ENCODE measurements at regions not wholly inside any gene's neighbourhood (a gene's known extent, or its start where the extent isn't known, plus 50 kb on each side); places are given as distances from the start of the nearest gene placed in this dataset.

GRCh38 chr3:72542781-72543180, 305.5 kb downstream of the SHQ1 start:
- TF ChIP-seq SPI1 (IDR thresholded peaks at IDR 0.05; ENCODE audit: low read depth, low read length) (no peak), PAX5 (IDR thresholded peaks at IDR 0.05; ENCODE audit: insufficient read depth, low read length, severe bottlenecking) (no peak), POLR2A (IDR thresholded peaks at IDR 0.05; ENCODE audit: low read depth, low read length) (no peak), TAF1 (IDR thresholded peaks at IDR 0.05; ENCODE audit: low read depth, low read length) (no peak)
- no peak for FAIRE-seq
- no peak for DNase-seq (ENCODE audit: insufficient read length, low spot score)

GRCh38 chr3:72539856-72540255, 308.4 kb downstream of the SHQ1 start:
- peak; percentile 55 for FAIRE-seq
- TF ChIP-seq POU2F2 (IDR thresholded peaks at IDR 0.05; ENCODE audit: low read depth, low read length), result no peak
- no peak for TF ChIP-seq PAX5 (IDR thresholded peaks at IDR 0.05; ENCODE audit: insufficient read depth, low read length, severe bottlenecking)
- TF ChIP-seq TAF1 (IDR thresholded peaks at IDR 0.05; ENCODE audit: low read depth, low read length), result no peak
- TF ChIP-seq POLR2A (IDR thresholded peaks at IDR 0.05; ENCODE audit: low read depth, low read length), result no peak
- TF ChIP-seq SPI1 (IDR thresholded peaks at IDR 0.05; ENCODE audit: low read depth, low read length), result no peak
- no peak for TF ChIP-seq POLR2AphosphoS5 (IDR thresholded peaks at IDR 0.05; ENCODE audit: low read depth, low read length)
- no peak for DNase-seq (ENCODE audit: insufficient read length, low spot score)

GRCh38 chr3:72538070-72538745, 310.0 kb downstream of the SHQ1 start:
- TF ChIP-seq SPI1 (IDR thresholded peaks at IDR 0.05; ENCODE audit: low read depth, low read length) (peak; percentile 69), POLR2AphosphoS5 (IDR thresholded peaks at IDR 0.05; ENCODE audit: low read depth, low read length) (no peak), TAF1 (IDR thresholded peaks at IDR 0.05; ENCODE audit: low read depth, low read length) (no peak), PAX5 (IDR thresholded peaks at IDR 0.05; ENCODE audit: insufficient read depth, low read length, severe bottlenecking) (no peak), POU2F2 (IDR thresholded peaks at IDR 0.05; ENCODE audit: low read depth, low read length) (peak; percentile 66; the same call in 1 of the 2 replicates), POLR2A (IDR thresholded peaks at IDR 0.05; ENCODE audit: low read depth, low read length) (no peak)
- DNase-seq (ENCODE audit: insufficient read length, low spot score) (no peak), FAIRE-seq (peak; percentile 91)

GRCh38 chr3:72537448-72537847, 310.8 kb downstream of the SHQ1 start:
- DNase-seq (ENCODE audit: insufficient read length, low spot score) (no peak), FAIRE-seq (peak; percentile 75)
- TF ChIP-seq POU2F2 (IDR thresholded peaks at IDR 0.05; ENCODE audit: low read depth, low read length) (peak; percentile 81), POLR2A (IDR thresholded peaks at IDR 0.05; ENCODE audit: low read depth, low read length) (no peak), TAF1 (IDR thresholded peaks at IDR 0.05; ENCODE audit: low read depth, low read length) (peak; percentile 51; the same call in 1 of the 2 replicates), POLR2AphosphoS5 (IDR thresholded peaks at IDR 0.05; ENCODE audit: low read depth, low read length) (no peak)

- TF ChIP-seq POLR2A (IDR thresholded peaks at IDR 0.05; ENCODE audit: low read depth, low read length) (no peak), PAX5 (IDR thresholded peaks at IDR 0.05; ENCODE audit: insufficient read depth, low read length, severe bottlenecking) (no peak), POU2F2 (IDR thresholded peaks at IDR 0.05; ENCODE audit: low read depth, low read length) (no peak), POLR2AphosphoS5 (IDR thresholded peaks at IDR 0.05; ENCODE audit: low read depth, low read length) (no peak)
- FAIRE-seq, result peak; percentile 60
- DNase-seq (ENCODE audit: insufficient read length, low spot score), result no peak
Observed at GRCh38 chr3:72536878-72537267, 311.4 kb downstream of the SHQ1 start.

- FAIRE-seq, result peak; percentile 62
- no peak for TF ChIP-seq SPI1 (IDR thresholded peaks at IDR 0.05; ENCODE audit: low read depth, low read length)
- no peak for TF ChIP-seq POU2F2 (IDR thresholded peaks at IDR 0.05; ENCODE audit: low read depth, low read length)
- TF ChIP-seq POLR2AphosphoS5 (IDR thresholded peaks at IDR 0.05; ENCODE audit: low read depth, low read length), result no peak
- TF ChIP-seq POLR2A (IDR thresholded peaks at IDR 0.05; ENCODE audit: low read depth, low read length), result no peak
- no peak for TF ChIP-seq TAF1 (IDR thresholded peaks at IDR 0.05; ENCODE audit: low read depth, low read length)
- no peak for TF ChIP-seq PAX5 (IDR thresholded peaks at IDR 0.05; ENCODE audit: insufficient read depth, low read length, severe bottlenecking)
- DNase-seq (ENCODE audit: insufficient read length, low spot score), result no peak
Observed at GRCh38 chr3:72536206-72536877, 311.9 kb downstream of the SHQ1 start.

GRCh38 chr3:72535772-72536171, 312.5 kb downstream of the SHQ1 start:
- FAIRE-seq (peak; percentile 74), DNase-seq (ENCODE audit: insufficient read length, low spot score) (no peak)
- peak; percentile 83 for TF ChIP-seq POU2F2 (IDR thresholded peaks at IDR 0.05; ENCODE audit: low read depth, low read length)
- TF ChIP-seq TAF1 (IDR thresholded peaks at IDR 0.05; ENCODE audit: low read depth, low read length), result no peak
- no peak for TF ChIP-seq SPI1 (IDR thresholded peaks at IDR 0.05; ENCODE audit: low read depth, low read length)
- no peak for TF ChIP-seq POLR2A (IDR thresholded peaks at IDR 0.05; ENCODE audit: low read depth, low read length)
- no peak for TF ChIP-seq PAX5 (IDR thresholded peaks at IDR 0.05; ENCODE audit: insufficient read depth, low read length, severe bottlenecking)
- 0 out of 2 replicates have a peak, but pooled peaks have one; percentile 30 for TF ChIP-seq POLR2AphosphoS5 (IDR thresholded peaks at IDR 0.05; ENCODE audit: low read depth, low read length)

GRCh38 chr3:72533591-72534473, 314.4 kb downstream of the SHQ1 start:
- TF ChIP-seq POLR2AphosphoS5 (IDR thresholded peaks at IDR 0.05; ENCODE audit: low read depth, low read length) (no peak), TAF1 (IDR thresholded peaks at IDR 0.05; ENCODE audit: low read depth, low read length) (no peak), POLR2A (IDR thresholded peaks at IDR 0.05; ENCODE audit: low read depth, low read length) (no peak), PAX5 (IDR thresholded peaks at IDR 0.05; ENCODE audit: insufficient read depth, low read length, severe bottlenecking) (no peak), SPI1 (IDR thresholded peaks at IDR 0.05; ENCODE audit: low read depth, low read length) (peak; percentile 88), POU2F2 (IDR thresholded peaks at IDR 0.05; ENCODE audit: low read depth, low read length) (no peak)
- DNase-seq (ENCODE audit: insufficient read length, low spot score), result no peak
- FAIRE-seq, result peak; percentile 96

- TF ChIP-seq POU2F2 (IDR thresholded peaks at IDR 0.05; ENCODE audit: low read depth, low read length) (no peak), TAF1 (IDR thresholded peaks at IDR 0.05; ENCODE audit: low read depth, low read length) (no peak), POLR2A (IDR thresholded peaks at IDR 0.05; ENCODE audit: low read depth, low read length) (no peak), SPI1 (IDR thresholded peaks at IDR 0.05; ENCODE audit: low read depth, low read length) (no peak), PAX5 (IDR thresholded peaks at IDR 0.05; ENCODE audit: insufficient read depth, low read length, severe bottlenecking) (no peak), POLR2AphosphoS5 (IDR thresholded peaks at IDR 0.05; ENCODE audit: low read depth, low read length) (no peak)
- DNase-seq (ENCODE audit: insufficient read length, low spot score) (no peak), FAIRE-seq (no peak)
Observed at GRCh38 chr3:72530426-72530825, 317.8 kb downstream of the SHQ1 start.

Data from GM12891 (cell line).